ENCODE measurements at regions not wholly inside any gene's neighbourhood (a gene's known extent, or its start where the extent isn't known, plus 50 kb on each side); places are given as distances from the start of the nearest gene placed in this dataset.

DNA sequence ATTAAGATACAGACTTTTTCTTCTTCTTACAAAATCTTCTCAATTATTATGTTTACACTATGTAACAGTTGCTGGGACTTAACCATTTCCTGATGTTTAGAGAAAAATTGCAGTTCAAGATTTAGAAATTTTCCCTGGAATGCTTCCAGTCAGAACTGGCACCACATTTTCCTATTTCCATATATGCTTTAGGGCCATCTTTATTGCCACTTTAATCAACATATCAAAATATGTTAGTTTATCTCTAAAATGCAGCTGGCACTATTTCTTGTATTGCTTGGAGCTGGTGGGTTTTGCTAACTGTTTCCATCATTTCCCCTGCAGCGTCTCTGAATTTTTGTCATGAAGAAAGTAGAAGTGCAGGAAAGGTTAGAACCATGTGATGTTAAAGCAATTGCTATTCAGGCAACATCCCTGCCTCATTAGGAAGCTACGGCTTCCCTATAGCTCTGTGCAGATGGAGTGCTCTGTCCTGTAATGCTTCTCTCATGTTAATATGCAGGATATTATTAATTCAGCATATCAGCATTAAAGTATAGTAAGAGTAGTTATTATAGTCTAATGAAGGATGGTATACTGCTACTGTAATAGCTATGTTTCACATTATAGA lies 269.1 kb downstream of the MTRR start:
- TF ChIP-seq, protein P1, sequence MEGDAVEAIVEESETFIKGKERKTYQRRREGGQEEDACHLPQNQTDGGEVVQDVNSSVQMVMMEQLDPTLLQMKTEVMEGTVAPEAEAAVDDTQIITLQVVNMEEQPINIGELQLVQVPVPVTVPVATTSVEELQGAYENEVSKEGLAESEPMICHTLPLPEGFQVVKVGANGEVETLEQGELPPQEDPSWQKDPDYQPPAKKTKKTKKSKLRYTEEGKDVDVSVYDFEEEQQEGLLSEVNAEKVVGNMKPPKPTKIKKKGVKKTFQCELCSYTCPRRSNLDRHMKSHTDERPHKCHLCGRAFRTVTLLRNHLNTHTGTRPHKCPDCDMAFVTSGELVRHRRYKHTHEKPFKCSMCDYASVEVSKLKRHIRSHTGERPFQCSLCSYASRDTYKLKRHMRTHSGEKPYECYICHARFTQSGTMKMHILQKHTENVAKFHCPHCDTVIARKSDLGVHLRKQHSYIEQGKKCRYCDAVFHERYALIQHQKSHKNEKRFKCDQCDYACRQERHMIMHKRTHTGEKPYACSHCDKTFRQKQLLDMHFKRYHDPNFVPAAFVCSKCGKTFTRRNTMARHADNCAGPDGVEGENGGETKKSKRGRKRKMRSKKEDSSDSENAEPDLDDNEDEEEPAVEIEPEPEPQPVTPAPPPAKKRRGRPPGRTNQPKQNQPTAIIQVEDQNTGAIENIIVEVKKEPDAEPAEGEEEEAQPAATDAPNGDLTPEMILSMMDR (IDR thresholded peaks at IDR 0.05): no peak
- no peak for TF ChIP-seq POLR2A (IDR thresholded peaks at IDR 0.05)

Data from transverse colon (tissue), 3 donors.